ENCODE measurements at regions not wholly inside any gene's neighbourhood (a gene's known extent, or its start where the extent isn't known, plus 50 kb on each side); places are given as distances from the start of the nearest gene placed in this dataset.

DNA sequence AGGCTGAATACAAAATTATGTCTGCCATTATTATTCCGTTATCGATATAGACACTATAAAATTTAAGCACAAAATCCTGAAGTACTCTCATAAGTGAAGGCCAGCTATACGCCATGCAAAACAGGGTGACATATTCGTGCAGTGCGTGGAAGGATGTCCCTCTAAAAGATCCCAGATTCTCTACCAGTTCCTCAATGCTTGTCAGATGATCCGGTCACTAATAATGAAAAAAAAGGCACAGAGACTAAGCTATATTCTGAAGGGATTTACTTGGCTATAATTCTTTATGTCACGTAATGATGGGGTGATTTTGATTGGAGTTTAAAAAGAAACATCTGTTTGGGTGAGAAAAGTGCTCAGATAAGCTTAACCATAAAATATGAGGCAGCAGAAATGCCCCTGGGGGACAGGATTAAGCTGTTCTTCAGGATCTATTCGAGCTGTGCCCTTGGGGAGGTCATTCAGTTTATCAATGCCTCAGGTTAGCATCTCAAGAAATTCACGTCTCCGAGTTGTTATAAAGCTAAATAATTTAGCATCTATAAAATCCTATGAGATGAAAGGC lies 229.7 kb upstream of the PITRM1 start:
- TF ChIP-seq, protein P1, sequence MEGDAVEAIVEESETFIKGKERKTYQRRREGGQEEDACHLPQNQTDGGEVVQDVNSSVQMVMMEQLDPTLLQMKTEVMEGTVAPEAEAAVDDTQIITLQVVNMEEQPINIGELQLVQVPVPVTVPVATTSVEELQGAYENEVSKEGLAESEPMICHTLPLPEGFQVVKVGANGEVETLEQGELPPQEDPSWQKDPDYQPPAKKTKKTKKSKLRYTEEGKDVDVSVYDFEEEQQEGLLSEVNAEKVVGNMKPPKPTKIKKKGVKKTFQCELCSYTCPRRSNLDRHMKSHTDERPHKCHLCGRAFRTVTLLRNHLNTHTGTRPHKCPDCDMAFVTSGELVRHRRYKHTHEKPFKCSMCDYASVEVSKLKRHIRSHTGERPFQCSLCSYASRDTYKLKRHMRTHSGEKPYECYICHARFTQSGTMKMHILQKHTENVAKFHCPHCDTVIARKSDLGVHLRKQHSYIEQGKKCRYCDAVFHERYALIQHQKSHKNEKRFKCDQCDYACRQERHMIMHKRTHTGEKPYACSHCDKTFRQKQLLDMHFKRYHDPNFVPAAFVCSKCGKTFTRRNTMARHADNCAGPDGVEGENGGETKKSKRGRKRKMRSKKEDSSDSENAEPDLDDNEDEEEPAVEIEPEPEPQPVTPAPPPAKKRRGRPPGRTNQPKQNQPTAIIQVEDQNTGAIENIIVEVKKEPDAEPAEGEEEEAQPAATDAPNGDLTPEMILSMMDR (IDR thresholded peaks at IDR 0.05; ENCODE audit: insufficient read depth, low read length), result no peak
- no peak for TF ChIP-seq POLR2AphosphoS5 (IDR thresholded peaks at IDR 0.05; ENCODE audit: low read depth)
- TF ChIP-seq, protein P2, sequence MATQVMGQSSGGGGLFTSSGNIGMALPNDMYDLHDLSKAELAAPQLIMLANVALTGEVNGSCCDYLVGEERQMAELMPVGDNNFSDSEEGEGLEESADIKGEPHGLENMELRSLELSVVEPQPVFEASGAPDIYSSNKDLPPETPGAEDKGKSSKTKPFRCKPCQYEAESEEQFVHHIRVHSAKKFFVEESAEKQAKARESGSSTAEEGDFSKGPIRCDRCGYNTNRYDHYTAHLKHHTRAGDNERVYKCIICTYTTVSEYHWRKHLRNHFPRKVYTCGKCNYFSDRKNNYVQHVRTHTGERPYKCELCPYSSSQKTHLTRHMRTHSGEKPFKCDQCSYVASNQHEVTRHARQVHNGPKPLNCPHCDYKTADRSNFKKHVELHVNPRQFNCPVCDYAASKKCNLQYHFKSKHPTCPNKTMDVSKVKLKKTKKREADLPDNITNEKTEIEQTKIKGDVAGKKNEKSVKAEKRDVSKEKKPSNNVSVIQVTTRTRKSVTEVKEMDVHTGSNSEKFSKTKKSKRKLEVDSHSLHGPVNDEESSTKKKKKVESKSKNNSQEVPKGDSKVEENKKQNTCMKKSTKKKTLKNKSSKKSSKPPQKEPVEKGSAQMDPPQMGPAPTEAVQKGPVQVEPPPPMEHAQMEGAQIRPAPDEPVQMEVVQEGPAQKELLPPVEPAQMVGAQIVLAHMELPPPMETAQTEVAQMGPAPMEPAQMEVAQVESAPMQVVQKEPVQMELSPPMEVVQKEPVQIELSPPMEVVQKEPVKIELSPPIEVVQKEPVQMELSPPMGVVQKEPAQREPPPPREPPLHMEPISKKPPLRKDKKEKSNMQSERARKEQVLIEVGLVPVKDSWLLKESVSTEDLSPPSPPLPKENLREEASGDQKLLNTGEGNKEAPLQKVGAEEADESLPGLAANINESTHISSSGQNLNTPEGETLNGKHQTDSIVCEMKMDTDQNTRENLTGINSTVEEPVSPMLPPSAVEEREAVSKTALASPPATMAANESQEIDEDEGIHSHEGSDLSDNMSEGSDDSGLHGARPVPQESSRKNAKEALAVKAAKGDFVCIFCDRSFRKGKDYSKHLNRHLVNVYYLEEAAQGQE (IDR thresholded peaks at IDR 0.05; ENCODE audit: insufficient replicate concordance, low read depth), result no peak
